SK-N-DZ (cell line): ENCODE measurements at regions not wholly inside any gene's neighbourhood (a gene's known extent, or its start where the extent isn't known, plus 50 kb on each side); places are given as distances from the start of the nearest gene placed in this dataset.

Source experiments
- DNase-seq: peaks from one replicate; pipeline ENCODE4 v3.0.0-alpha.2; 2015; ENCODE audit warnings: low spot score

DNA sequence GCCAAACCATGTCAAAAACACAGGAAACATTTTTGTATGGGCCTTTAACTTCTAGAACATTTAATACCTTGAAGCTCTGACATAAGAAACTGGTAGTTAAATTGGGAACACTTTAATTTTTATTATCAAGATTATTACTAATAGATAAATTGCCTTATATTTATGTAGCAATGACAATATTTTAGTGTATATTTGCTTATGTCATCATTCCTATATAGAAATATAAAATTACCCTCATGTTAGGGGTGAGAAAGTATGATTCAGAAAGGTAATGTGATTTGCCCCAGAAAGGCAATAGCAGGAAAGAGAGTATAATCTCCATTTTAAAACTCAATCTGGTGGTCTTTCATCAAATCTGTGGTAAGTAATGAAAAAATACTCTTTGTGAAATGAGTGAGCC lies 147.4 kb downstream of the IL15 start:
- DNase-seq: no peak

DNA sequence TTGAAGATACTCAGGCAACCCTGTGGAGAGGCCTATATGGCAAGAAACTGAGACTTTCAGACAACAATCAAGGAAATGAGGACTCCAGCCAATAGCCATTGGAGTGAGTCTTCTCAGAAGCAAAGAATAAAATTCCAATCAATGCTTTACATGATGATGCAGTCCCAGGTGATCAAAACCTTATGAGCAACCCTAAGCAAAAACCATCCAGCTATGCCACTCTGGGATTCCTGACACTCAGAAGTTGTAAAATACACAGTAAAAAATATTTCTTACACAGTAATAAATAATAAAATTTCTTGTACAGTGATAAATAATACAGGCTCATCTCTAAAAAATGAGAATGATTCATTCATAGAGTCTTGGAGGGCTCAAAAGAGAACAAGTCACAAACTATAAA lies 150.6 kb downstream of the IL15 start:
- DNase-seq: no peak

DNA sequence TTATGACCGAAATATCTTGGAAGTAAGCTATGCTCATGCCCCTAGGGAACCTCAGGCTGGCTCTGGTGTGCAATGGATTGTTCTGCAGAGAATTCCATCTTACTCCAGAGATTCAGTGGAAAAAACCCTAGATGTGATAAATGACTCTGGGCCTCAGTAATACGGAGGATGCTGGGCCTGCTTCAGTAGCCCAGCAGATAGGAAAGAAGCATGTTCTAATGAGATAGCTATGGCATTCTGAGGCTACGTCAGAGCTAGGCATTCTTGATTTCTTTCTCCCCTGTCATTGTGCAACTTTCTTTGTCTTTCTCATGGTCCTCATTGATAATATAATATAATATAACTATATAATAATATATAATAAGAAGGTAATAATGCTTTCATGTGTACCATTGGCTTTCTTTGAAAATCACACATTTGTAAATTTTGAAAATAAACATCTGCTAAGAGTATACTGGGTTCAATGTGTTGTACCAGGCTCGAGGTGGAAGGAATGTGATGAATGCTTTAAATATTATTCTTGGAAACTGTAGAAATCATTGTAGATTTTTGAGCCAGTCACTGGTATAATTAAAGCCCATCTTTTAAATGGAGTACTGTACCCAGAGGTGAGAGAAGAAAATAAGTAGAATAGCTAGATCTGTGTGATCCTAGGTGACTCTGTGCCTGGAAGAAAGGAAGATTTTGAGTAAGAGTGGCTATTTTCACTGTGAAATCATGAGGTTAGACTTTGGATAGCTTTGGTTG lies 152.0 kb downstream of the IL15 start:
- no peak for DNase-seq

DNA sequence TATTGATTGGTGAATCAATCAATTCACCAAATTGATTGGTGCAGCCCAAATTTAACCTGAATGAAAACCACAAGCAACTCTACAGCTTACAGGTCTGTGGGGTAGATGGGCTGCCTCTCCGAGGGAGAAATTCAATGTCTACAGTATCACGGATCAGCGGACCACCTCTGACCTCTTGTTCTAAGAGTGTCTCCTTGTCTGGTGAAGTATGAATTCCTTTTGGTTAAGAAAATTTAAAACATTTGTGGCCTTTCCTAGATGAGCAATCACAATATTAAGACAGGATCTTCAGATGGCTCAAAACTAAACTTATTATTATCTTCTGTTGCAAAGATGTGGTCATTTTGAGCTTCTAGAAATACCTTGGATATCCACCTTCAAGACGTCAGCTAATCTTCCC lies 153.3 kb downstream of the IL15 start:
- DNase-seq: no peak

DNA sequence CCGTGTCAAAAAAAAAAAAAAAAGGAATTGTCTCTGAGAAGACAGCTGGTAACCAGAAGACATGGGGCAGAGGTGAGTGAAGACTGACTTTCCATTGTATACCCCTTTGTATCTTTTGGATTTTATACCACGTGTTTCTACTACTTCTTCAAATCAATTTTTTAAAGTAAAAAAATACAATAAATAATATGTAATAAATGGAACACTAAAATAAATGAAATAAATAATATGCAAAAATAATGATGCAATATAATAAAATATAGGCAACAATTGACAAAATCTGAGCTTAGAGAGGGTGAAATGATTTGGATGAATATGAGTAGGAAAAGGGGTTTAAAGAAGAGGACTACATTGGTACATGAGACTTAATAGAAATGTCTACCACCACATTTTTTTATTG lies 155.8 kb downstream of the IL15 start:
- DNase-seq: no peak

DNA sequence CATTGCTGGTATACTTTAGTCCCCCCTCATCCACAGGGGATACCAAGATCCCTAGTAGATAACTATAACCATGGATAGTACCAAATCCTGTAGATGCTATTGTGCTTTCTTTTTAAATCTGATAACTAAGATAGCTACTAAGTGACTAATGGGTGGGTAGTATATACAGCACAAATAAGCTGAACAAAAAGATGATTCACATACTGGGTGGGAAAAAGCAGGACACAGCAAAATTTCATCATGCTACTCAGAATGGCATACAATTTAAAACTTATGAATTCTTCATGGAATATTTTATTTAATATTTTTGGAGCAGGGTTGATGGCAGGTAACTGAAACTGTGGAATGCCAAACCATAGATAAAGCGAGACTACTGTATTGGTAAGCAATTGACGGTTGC lies 161.6 kb downstream of the IL15 start:
- DNase-seq: no peak

DNA sequence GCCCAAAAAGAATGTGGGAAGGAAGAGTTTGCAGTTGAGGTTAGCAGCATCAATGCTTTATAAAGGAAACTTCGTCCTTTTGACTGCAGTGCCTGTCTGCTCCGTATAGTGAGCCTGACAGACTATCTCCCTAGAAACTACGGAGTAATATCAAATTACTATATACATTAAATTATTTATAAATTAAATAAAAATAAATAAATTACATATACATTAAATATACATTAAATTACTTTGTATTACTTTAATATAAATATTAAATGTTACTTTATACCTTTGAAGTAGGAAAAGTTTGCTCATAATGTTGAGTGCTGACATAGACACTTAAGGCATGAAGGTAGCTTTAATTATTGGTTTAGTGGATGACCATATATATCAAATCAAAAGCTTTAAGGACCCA lies 165.2 kb downstream of the IL15 start:
- DNase-seq: no peak

DNA sequence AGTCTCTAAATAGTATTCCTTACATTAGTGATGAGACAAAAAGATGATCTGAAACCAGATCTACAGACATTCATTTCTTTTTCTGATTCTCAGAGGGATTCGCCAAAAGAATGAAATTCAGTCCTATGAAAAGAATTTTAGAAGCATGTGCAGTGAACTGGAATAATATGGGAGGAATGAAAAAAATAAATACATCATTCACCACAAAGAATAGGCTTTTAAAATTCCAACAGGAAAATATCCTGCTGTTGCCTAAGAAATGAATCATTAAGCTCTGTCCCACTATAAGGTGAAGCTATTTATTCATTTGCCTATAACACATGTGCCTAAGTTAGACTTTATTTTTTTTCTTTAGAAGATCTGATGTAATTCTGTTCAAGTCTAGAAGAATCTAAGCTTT lies 165.9 kb downstream of the IL15 start:
- no peak for DNase-seq

DNA sequence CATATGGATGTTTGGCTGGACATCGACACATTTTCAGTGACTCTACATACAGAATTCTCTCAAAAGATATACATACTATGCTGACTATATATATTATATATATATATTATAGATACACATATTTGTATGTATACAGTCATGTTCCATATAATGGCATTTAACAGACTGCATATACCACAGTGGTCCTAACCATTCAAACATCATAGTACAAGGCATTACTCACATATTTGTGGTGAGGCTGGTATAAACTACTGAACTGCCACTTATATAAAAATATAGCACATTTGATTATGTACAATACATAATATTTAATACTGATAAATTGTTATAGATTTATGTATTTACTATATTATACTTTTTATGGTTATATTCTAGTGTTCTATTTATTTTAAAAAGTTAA lies 168.5 kb downstream of the IL15 start:
- no peak for DNase-seq

DNA sequence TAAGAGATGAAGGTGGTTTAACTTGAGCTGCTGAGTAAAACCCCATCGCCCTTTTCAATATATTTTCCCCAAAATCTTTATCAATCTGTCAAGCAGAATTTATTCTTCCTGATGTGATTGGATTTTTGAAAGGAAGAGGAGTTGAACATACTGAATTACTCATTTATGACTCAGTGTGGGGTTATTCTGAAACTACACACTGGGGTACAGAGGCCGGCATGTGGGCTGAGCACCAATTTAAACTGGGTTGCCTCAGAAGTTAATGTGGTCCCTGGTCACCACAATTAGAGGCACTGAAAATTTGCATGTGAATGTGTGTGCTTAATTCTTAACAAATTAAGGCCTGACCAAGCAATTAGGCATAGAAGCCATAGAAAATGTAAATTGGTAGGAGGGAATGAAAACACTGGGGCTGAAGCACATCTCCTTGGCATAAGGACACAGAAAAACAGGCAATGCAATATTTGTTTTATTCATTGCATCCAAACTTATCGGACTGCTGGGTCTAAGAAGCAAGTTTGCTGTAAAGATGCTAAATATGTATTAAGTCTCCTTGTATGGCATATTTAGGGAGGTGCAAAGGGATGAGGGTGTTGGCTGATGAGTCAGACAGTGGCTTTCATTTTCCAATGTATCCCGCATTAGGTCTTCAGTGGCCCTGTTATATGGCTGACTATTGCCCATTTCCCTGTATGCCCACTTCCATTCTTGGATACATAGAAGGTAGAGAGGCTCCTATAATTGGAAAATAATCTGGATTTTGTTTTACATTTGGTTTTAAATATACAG lies 170.9 kb downstream of the IL15 start:
- DNase-seq: no peak

DNA sequence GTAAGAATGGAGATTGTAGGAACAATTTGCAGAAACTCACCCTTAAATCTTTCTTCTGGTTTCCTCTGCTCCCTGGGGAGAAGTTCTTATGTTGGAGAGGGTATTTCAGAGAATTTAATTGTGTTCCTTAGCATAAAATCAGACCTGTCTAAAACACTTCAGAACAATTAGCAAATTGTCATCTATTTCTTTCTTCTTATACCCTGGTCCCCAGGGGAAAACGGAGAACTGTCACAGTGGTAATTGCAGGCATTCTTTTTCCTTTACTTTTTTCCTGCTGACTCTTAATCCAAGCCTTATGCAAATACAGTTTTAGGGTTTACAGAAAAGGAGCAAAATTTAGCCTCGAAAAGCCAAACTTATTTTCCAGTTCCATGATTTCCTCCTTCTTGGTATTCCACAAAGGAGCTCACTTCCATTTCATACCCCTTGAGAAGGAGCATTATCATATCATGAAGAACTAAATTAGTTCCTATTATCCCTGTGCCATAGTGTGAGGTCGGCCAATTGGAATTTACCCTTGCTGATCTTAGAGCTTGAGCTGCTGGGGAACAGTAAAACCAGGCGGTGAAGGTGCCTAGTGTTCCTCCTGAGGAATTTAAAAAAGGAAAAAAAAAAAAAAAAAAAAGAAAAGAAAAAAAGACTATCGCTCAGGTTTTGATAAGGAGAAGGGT lies 173.8 kb downstream of the IL15 start:
- no peak for DNase-seq

DNA sequence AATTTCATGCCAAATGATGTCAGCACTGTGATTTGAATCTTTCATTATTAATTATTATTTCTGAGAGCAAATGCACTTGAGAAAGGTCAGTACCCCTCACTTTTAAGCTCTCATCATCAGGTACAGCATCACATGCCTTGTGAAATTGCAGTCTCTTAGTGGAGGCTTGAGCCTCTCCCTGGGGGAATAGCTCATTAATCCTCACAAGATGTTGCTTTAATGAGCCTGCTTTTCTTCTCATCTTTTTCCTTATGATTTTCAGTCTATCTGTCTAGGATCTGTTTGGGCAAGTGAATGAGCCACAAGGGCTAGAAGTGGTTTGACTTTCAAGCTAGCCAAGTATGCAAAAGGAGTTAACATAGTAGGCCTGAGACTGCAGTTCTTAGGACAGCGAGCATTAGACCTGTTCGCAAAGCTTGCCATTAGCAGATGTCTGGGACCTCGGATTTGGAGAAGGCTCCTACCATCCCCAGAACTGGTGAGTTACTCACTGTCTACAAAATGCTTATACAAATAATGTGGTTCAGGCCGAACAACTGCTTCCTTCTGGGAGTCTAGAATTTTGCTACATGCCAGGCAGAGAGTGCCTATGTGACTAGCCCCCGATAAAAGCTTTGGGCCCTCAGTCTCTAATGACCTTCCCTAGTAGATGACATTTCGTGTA lies 174.5 kb downstream of the IL15 start:
- DNase-seq: no peak

DNA sequence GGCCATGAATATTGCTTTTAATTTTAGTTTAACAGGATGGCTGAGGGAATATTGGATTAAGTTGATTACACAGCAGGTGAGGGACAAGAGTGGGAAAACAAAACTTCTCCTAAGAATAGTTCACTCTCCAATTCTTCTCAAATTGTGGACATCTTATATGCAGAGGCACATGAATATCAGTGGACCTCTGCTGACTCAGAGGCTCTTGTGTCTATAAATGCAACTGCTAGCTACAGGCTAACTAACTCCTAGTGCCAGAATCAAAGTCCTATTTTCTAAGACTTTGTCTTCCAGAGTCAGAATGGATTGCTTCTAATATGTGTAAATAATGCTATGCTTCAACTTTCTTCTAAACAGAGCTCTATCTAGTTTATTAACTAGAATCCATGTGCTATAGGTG lies 175.8 kb downstream of the IL15 start:
- no peak for DNase-seq

DNA sequence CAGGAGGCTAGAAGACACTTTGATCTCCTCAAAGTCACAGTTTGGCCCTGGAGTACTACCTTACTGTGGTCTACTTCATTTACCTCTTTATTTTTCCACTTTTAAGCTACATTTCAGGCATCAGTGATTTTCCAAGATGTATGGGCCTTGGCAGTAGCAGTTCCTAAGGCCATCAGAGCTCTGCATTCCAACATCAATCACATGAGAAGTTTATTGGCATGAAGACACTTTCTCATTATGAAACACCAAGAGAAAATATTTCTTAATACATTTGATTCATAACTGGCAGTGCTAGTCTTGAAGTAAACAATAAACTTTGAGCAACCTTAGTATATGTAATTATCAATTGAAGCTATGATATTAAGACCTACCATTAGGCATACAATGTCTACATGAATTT lies 178.1 kb downstream of the IL15 start:
- DNase-seq: no peak

DNA sequence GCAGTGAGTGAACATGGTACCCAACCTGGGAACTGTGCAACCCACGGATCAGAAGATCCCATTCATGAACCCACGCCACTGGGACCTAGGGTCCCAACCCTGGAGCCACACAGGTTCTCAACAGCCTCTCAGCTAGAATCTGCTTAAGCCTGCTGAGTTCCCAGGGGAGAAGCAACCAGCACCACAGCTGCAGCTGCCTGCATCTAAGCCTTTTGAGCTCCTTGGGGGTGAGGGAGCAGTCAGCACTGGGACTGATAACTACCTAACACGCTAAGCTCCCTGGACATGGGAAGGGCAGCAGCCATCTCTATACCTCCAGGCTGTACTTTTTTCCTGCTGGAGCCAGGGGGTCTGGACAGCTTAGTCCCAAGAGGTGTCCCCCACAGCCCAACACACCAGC lies 179.3 kb downstream of the IL15 start:
- no peak for DNase-seq

DNA sequence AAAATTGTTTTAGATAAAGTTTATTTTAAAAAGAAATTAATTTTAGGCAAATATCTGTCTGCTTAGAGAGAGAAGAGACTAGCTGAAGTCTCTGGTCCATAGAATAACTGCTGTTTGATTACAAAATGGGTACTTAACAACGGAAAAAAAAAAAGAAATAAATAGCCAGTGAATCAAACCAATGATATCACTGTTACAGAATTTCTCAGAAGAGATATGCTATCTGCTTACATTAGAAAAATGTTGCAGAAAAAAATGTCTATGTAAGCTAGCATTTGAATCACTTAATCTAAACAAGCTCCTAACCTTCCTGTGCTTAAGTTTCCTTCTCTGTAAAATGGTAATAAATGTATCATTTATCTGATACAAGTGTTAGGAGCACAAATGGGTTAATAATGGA lies 189.9 kb downstream of the IL15 start:
- no peak for DNase-seq

DNA sequence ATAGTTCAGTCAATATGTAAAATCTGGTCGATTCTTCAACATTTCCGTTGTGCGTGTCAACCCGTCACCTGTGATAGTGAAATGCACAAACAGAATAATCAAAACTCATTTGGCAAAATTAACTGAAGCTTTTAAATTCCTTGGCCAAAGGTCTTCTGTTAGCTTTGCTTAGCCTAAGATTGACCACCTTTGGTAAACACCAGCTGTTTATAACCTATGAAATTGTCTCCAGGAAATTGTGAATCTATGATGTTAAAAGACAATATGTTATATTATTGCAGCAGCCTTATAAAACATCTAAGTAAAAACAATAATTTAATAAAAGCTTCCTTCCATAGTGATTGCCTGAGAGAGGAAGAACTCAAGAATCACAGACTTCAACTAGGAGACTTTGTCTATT lies 196.8 kb downstream of the IL15 start:
- no peak for DNase-seq

DNA sequence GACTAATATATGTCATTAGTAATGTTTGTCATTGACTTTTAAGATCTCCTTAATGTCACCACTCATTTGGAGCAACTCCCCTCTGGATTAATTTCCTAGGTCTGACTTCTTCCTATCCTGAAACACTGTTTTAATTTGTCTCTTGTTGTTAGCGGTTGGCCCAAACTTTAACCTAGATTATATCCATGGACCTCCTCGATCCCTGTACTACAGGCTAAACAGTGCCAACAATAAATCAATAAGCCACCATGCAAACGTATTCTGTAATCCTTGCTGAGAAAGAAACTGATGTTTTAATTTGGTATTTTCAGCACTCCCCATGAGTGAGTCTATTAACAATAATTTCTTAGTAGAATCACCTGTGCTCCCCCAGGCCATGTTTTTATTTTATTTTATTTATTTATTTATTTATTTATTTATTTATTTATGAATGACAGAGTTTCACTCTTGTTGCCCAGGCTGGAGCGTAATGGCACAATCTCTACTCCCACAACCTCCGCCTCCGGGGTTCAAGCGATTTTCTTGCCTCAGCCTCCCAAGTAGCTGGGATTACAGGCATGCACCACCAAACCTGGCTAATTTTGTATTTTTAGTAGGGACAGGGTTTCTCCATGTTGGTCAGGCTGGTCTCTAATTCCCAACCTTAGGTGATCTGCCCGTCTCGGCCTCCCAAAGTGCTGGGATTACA lies 204.1 kb downstream of the IL15 start:
- DNase-seq: no peak

DNA sequence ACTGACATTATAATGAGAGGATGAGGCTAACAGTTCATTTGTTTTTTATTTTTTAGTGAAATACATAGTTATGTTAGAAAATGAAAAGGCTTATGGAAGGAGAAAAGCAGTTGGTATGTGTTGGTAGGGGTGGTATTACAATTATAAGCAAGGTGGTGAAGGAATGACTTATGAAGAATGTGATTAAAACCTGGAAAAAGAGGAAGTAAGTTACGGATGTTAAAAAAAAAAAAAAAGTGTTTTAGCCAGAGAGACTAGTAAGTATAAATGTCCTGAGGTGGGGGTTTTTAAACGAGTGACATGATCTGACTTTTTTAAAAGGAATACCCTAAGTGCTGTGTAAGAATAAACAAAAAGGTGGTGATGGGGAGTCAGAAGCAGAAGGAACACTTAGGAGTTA lies 206.8 kb downstream of the IL15 start:
- DNase-seq: no peak

DNA sequence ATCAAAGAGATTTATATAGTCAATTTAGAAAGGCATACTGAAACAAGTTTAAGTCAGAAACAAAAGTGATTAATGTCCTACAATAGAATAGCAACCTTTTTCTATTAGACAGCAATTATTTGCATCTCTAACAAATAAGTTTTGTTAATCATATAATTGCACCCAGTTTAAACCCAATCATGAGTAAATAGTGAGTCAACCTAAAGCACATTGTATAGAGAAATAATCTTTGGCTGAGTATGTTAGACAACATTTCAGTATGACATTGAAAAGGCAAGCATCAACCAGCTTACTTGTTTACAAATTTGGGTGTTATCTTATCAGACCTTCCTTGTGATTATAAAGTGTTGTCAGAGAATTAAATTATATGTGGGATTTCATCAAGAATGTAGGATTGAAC lies 209.5 kb downstream of the IL15 start:
- DNase-seq: no peak

DNA sequence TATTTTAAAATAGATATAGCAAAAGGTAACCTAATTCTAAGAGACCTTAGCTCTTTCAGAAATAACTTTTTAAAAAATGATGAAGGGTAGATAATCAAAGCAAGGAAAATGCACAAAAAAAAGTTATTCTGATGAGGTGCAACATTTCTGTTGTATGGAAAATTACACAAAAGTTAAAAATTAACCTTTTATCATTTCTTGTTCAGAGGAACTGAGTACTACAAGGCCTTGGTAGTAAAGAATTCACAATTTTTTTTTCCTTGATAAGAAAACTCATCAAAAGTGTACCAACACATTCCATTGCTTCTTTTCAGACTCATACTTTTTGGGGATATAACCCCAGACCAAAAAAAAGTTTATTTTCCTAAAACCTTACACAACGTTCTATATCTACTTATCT lies 213.0 kb downstream of the IL15 start:
- DNase-seq: no peak

DNA sequence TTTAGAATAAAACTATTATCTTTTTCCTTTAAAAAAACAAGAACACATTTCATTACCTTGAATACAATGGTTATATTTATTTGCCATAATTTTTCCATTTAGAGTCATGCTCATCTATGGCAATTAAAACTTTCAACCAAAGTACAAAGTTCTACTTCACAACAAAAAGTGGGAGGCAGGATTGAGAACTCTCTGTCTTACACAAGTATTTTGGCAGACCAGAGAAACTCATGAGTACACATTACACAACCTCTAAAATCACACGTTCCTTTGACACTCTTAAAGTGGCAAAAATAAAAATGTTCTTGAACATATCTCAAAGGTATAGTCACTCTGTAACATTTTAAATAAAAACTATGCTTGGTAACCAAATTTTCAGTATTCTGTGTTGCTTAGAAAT lies 213.4 kb downstream of the IL15 start:
- DNase-seq: no peak
